OCI-LY1 (cell line): ENCODE measurements at regions not wholly inside any gene's neighbourhood (a gene's known extent, or its start where the extent isn't known, plus 50 kb on each side); places are given as distances from the start of the nearest gene placed in this dataset.

Source experiments
- H2AFZ ChIP-seq: fragments of 200-600 bp; sonication (generic), shearing (Covaris generic); 2 replicates; pipeline ENCODE4 v1.6.0; 2014; ENCODE audit warnings: antibody characterized with exemption, mild to moderate bottlenecking, low read length
- H3F3A ChIP-seq: fragments of 200-600 bp; sonication (generic), shearing (Covaris generic); 2 replicates; pipeline ENCODE4 v1.6.0; 2014; ENCODE audit warnings: mild to moderate bottlenecking, antibody characterized with exemption, low read length, moderate library complexity; ENCODE audit not compliant: insufficient read depth
- H3K27ac ChIP-seq: fragments of 200-600 bp; sonication (generic); 2 replicates; pipeline ENCODE4 v1.5.1; 2014; ENCODE audit warnings: low read length, mixed run types, mild to moderate bottlenecking, low read depth; ENCODE audit not compliant: poor library complexity, severe bottlenecking
- H3K27me3 ChIP-seq: fragments of 200-600 bp; sonication (generic); 2 replicates; pipeline ENCODE4 v1.6.0; 2014; ENCODE audit warnings: antibody characterized with exemption, mild to moderate bottlenecking, low read length, moderate library complexity; ENCODE audit not compliant: insufficient read depth
- H3K36me3 ChIP-seq: fragments of 200-600 bp; sonication (generic); 2 replicates; pipeline ENCODE4 v1.6.1; 2014; ENCODE audit warnings: mild to moderate bottlenecking, antibody characterized with exemption, low read length, moderate library complexity, mixed read lengths; ENCODE audit not compliant: insufficient read depth
- H3K4me1 ChIP-seq: fragments of 200-600 bp; sonication (generic); 2 replicates; pipeline ENCODE4 v1.5.1; 2014; ENCODE audit warnings: mild to moderate bottlenecking, low read length, moderate library complexity; ENCODE audit not compliant: insufficient read depth, severe bottlenecking
- H3K4me2 ChIP-seq: fragments of 200-600 bp; sonication (generic), shearing (Covaris generic); 2 replicates; pipeline ENCODE4 v1.6.1; 2014; ENCODE audit warnings: low read length
- H3K4me3 ChIP-seq: fragments of 200-600 bp; sonication (generic); 2 replicates; pipeline ENCODE4 v1.5.1; 2014; ENCODE audit warnings: low read length, low read depth, mild to moderate bottlenecking, mixed read lengths; ENCODE audit not compliant: poor library complexity, severe bottlenecking
- H3K79me2 ChIP-seq: fragments of 200-600 bp; shearing (Covaris generic); 2 replicates; pipeline ENCODE4 v1.6.1; 2016; ENCODE audit warnings: mixed run types, low read length, mixed read lengths; ENCODE audit not compliant: insufficient read depth
- H3K9ac ChIP-seq: fragments of 200-600 bp; sonication (generic), shearing (Covaris generic); 2 replicates; pipeline ENCODE4 v1.6.1; 2014; ENCODE audit warnings: mild to moderate bottlenecking, low read length, mixed read lengths
- H3K9me2 ChIP-seq: fragments of 200-600 bp; sonication (generic), shearing (Covaris generic); 2 replicates; pipeline ENCODE4 v1.6.1; 2014; ENCODE audit warnings: low read depth, mild to moderate bottlenecking, low read length, mixed read lengths
- H3K9me3 ChIP-seq: fragments of 200-600 bp; shearing (Covaris generic); 2 replicates; pipeline ENCODE4 v1.6.1; 2014; ENCODE audit warnings: low read length, mixed read lengths
- H4K20me1 ChIP-seq: fragments of 200-600 bp; sonication (generic), shearing (Covaris generic); 2 replicates; pipeline ENCODE4 v1.6.0; 2016; ENCODE audit warnings: mild to moderate bottlenecking, low read length; ENCODE audit not compliant: insufficient read depth
- CTCF ChIP-seq: fragments of 200-600 bp; sonication (generic), shearing (Covaris generic); IDR thresholded peaks from 2 replicates; pipeline ENCODE4 v1.5.1; 2017; ENCODE audit warnings: mild to moderate bottlenecking, antibody characterized with exemption, low read length, moderate library complexity, mixed read lengths
- EZH2 ChIP-seq: fragments of 200-600 bp; sonication (generic), shearing (Covaris generic); IDR thresholded peaks from 2 replicates; pipeline ENCODE4 v1.8.0; 2017; ENCODE audit warnings: borderline replicate concordance, mixed run types, mild to moderate bottlenecking, antibody characterized with exemption, low read length, moderate library complexity, mixed read lengths

GRCh38 chr14:101109981-101110728 is 206.6 kb upstream of the RTL1 start:
- no peaks in the 10 kb centered on the region for H3K9me2 ChIP-seq
- H3F3A ChIP-seq: no peaks in the 10 kb centered on the region
- H3K9ac ChIP-seq: no peak overlapping the region
- H2AFZ ChIP-seq: no peak overlapping the region
- no peaks in the 10 kb centered on the region for H3K79me2 ChIP-seq
- no peaks in the 10 kb centered on the region for H3K36me3 ChIP-seq
- no peaks in the 10 kb centered on the region for H3K9me3 ChIP-seq
- H3K4me1 ChIP-seq: no peaks in the 10 kb centered on the region
- no peaks in the 10 kb centered on the region for H4K20me1 ChIP-seq
- no peak overlapping the region for H3K4me2 ChIP-seq
- no peak overlapping the region for H3K4me3 ChIP-seq
- H3K27me3 ChIP-seq: no peaks in the 10 kb centered on the region
- no peak overlapping the region for H3K27ac ChIP-seq
- TF ChIP-seq EZH2: no peak
- TF ChIP-seq CTCF: no peak

- no peaks in the 10 kb centered on the region for H3K27me3 ChIP-seq
- no peak overlapping the region for H3K27ac ChIP-seq
- H3K36me3 ChIP-seq: no peaks in the 10 kb centered on the region
- H3K9ac ChIP-seq: no peak overlapping the region
- no peak overlapping the region for H3K4me3 ChIP-seq
- H2AFZ ChIP-seq: no peak overlapping the region
- H3K4me2 ChIP-seq: no peak overlapping the region
- H3K9me2 ChIP-seq: no peaks in the 10 kb centered on the region
- H3F3A ChIP-seq: no peaks in the 10 kb centered on the region
- H3K4me1 ChIP-seq: no peaks in the 10 kb centered on the region
- no peaks in the 10 kb centered on the region for H3K79me2 ChIP-seq
- TF ChIP-seq CTCF: no peak
- no peaks in the 10 kb centered on the region for H3K9me3 ChIP-seq
- no peaks in the 10 kb centered on the region for H4K20me1 ChIP-seq
These were observed 207.5 kb upstream of the RTL1 start for GRCh38 chr14:101110729-101111619.

- H3K9me2 ChIP-seq: no peaks in the 10 kb centered on the region
- no peak overlapping the region for H3K4me3 ChIP-seq
- no peak overlapping the region for H3K27ac ChIP-seq
- no peak overlapping the region for H3K4me2 ChIP-seq
- H2AFZ ChIP-seq: no peak overlapping the region
- no peaks in the 10 kb centered on the region for H3F3A ChIP-seq
- H3K4me1 ChIP-seq: no peaks in the 10 kb centered on the region
- no peaks in the 10 kb centered on the region for H3K79me2 ChIP-seq
- no peaks in the 10 kb centered on the region for H3K36me3 ChIP-seq
- H3K9ac ChIP-seq: no peak overlapping the region
- no peak for TF ChIP-seq CTCF
- TF ChIP-seq EZH2: no peak
- H3K9me3 ChIP-seq: no peaks in the 10 kb centered on the region
- no peaks in the 10 kb centered on the region for H3K27me3 ChIP-seq
- H4K20me1 ChIP-seq: no peaks in the 10 kb centered on the region
These were observed 208.2 kb upstream of the RTL1 start for GRCh38 chr14:101111620-101112290.
